ENCODE measurements at regions not wholly inside any gene's neighbourhood (a gene's known extent, or its start where the extent isn't known, plus 50 kb on each side); places are given as distances from the start of the nearest gene placed in this dataset.
"Not testable (repeated sequence)": the region's sequence is repeated elsewhere in the genome, so short reads cannot be mapped to it uniquely, and the experiment has no call there.

DNA sequence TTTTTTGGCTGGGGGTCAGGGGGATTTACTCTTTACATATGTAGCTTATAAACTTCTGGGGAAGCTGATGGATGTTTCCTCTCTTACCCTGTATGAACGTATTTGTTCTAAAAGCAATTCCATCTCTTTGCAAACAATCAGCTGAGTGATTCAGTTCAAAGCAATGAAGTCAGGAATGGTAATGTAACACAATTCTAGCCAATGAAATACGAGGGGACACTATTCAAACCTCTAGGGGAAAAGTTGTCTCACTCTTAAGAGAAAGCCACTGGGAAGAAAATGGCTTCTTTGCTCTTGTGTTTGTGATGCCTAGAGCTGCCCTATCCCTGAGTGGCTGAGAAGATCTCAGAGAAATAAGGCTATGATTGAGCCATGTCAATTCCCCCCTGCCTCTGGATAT is 134.8 kb upstream of the SEMA3C start:
- no peak for DNase-seq (ENCODE audit: low spot score in 2 of 2)
- intact Hi-C loops (cut with DNase I; ENCODE audit: low total_unique reads): no loop called here
- TF ChIP-seq POLR2A (IDR thresholded peaks at IDR 0.05) (no peak), CTCF (IDR thresholded peaks at IDR 0.05) (no peak)
- no peak overlapping the region for H3K4me3 ChIP-seq (ENCODE audit: low read depth, poor library complexity, severe bottlenecking)
- WGBS, 2 donors: 68 to 77% methylated on average over 2 of the region's 2 CpGs

DNA sequence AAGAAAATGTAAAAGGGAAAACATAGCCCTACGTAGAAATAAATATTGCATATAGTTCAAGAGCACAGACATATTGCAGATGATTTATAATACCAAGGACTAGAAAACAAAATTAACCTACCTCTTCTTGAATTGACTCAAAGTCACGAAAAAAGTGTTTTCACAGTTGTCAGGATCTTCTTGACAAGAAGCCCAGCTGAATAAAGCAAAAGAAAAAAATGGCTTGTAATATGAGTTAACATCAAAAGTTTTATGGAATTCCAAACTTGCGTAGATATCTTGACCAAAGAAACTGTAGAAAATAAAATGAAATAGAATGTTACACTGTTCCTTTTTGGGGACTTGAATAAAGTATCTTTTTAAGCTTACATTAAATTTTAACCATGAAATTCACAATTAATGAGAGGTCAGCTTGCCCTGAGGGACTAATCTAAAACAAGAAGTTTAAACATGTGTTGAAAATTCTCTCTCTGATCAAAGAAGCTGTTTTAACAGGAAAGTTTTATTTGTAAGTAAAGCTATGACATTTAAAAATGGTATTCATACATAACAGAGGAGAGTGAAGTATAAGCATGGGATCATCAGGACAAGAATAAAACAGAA is 133.1 kb upstream of the SEMA3C start:
- no peak overlapping the region for H3K4me3 ChIP-seq (ENCODE audit: low read depth, poor library complexity, severe bottlenecking)
- intact Hi-C loops (cut with DNase I; ENCODE audit: low total_unique reads): no loop called here
- TF ChIP-seq CTCF (IDR thresholded peaks at IDR 0.05) (no peak), POLR2A (IDR thresholded peaks at IDR 0.05) (no peak)
- no peak for DNase-seq (ENCODE audit: low spot score in 2 of 2)
- WGBS, 2 donors: 61 to 78% methylated on average over 3 of the region's 3 CpGs

- intact Hi-C loops (cut with DNase I; ENCODE audit: low total_unique reads): no loop called here
- TF ChIP-seq POLR2A (IDR thresholded peaks at IDR 0.05) (no peak), CTCF (IDR thresholded peaks at IDR 0.05) (no peak)
- no peak overlapping the region for H3K4me3 ChIP-seq (ENCODE audit: low read depth, poor library complexity, severe bottlenecking)
- DNase-seq (ENCODE audit: low spot score in 2 of 2): no peak
Observed at GRCh38 chr7:81045491-81046030, 126.7 kb upstream of the SEMA3C start.

DNA sequence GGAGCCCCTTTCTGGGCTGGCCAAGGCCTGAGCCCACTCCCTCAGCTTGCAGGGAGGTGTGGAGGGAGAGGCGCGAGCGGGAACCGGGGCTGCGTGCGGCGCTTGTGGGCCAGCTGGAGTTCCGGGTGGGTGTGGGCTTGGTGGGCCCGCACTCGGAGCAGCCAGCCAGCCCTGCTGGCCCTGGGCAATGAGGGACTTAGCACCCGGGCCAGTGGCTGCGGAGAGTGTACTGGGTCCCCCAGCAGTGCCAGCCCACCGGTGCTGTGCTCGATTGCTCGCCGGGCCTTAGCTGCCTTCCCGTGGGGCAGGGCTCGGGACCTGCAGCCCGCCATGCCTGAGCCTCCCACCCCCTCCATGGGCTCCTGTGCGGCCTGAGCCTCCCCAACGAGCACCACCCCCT is 123.8 kb upstream of the SEMA3C start:
- DNase-seq (ENCODE audit: low spot score in 2 of 2); intact Hi-C loops (cut with DNase I; ENCODE audit: low total_unique reads); H3K4me3 ChIP-seq (ENCODE audit: low read depth, poor library complexity, severe bottlenecking): not testable (repeated sequence)
- 95 to 98% methylated on average over 21 of the region's 21 CpGs for WGBS, 2 donors

DNA sequence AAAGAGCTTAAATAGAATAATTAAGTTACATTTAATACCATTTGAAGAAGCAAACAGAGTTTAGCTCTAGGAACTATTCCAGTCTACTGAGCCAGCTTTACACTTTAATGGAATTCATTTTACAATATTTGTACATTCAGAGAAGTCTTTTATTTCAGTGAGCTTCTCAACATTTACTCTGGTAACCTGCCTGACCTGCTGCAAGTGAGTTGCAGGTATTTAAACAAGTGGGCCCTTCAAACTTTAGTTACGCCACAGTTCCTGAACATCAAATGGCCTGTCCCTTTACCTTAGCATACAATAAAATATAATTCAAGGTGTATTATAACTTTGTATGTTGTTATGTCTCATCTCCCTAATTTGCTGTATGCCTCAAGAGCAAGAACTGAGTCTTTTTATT is 121.6 kb upstream of the SEMA3C start:
- H3K4me3 ChIP-seq (ENCODE audit: low read depth, poor library complexity, severe bottlenecking): no peak overlapping the region
- 98 to 100% methylated on average over 1 of the region's 1 CpG for WGBS, 2 donors
- DNase-seq (ENCODE audit: low spot score in 2 of 2): no peak
- TF ChIP-seq CTCF (IDR thresholded peaks at IDR 0.05) (no peak), POLR2A (IDR thresholded peaks at IDR 0.05) (no peak)
- intact Hi-C loops (cut with DNase I; ENCODE audit: low total_unique reads): no loop called here

- H3K4me3 ChIP-seq (ENCODE audit: low read depth, poor library complexity, severe bottlenecking): no peak overlapping the region
- intact Hi-C loops (cut with DNase I; ENCODE audit: low total_unique reads): no loop called here
- DNase-seq (ENCODE audit: low spot score in 2 of 2): no peak
- TF ChIP-seq CTCF (IDR thresholded peaks at IDR 0.05) (no peak), POLR2A (IDR thresholded peaks at IDR 0.05) (no peak)
Observed at GRCh38 chr7:81036871-81037270, 118.0 kb upstream of the SEMA3C start.
